Mammary epithelial cell (primary cell): ENCODE measurements at regions not wholly inside any gene's neighbourhood (a gene's known extent, or its start where the extent isn't known, plus 50 kb on each side); places are given as distances from the start of the nearest gene placed in this dataset.

Experiments
- CTCF ChIP-seq, 2 donors: IDR thresholded peaks in 1 of 2; conservative IDR thresholded peaks in 1 of 2; 2 replicates each; pipeline ENCODE4 v1.5.1; 2011 to 2012; ENCODE audit warnings: inconsistent platforms in 2 of 2, low read length in 2 of 2, mild to moderate bottlenecking in 2 of 2, control low read depth in 1 of 2, low read depth in 1 of 2; ENCODE audit not compliant: insufficient read depth in 1 of 2; ENCODE audit errors: extremely low read depth in 1 of 2
- EZH2 ChIP-seq: IDR thresholded peaks from 2 replicates; pipeline ENCODE4 v1.6.1; 2012; ENCODE audit warnings: low read length, inconsistent platforms, borderline replicate concordance

GRCh38 chr4:89616382-89616781 lies 220.6 kb downstream of the SNCA start:
- TF ChIP-seq CTCF (conservative IDR thresholded peaks at IDR 0.05 in 1 of 2, IDR thresholded peaks at IDR 0.05 in 1 of 2; ENCODE audit: extremely low read depth in 1 of 2, insufficient read depth in 1 of 2, low read depth in 1 of 2, low read length in 2 of 2) (no peak), EZH2 (no peak)
